OCI-LY1 (cell line): ENCODE measurements at regions not wholly inside any gene's neighbourhood (a gene's known extent, or its start where the extent isn't known, plus 50 kb on each side); places are given as distances from the start of the nearest gene placed in this dataset.
"Not testable (repeated sequence)": the region's sequence is repeated elsewhere in the genome, so short reads cannot be mapped to it uniquely, and the experiment has no call there.

Experiments
- H2AFZ ChIP-seq: fragments of 200-600 bp; sonication (generic), shearing (Covaris generic); 2 replicates; pipeline ENCODE4 v1.6.0; 2014; ENCODE audit warnings: antibody characterized with exemption, mild to moderate bottlenecking, low read length
- H3F3A ChIP-seq: fragments of 200-600 bp; sonication (generic), shearing (Covaris generic); 2 replicates; pipeline ENCODE4 v1.6.0; 2014; ENCODE audit warnings: mild to moderate bottlenecking, antibody characterized with exemption, low read length, moderate library complexity; ENCODE audit not compliant: insufficient read depth
- H3K27ac ChIP-seq: fragments of 200-600 bp; sonication (generic); 2 replicates; pipeline ENCODE4 v1.5.1; 2014; ENCODE audit warnings: low read length, mixed run types, mild to moderate bottlenecking, low read depth; ENCODE audit not compliant: poor library complexity, severe bottlenecking
- H3K27me3 ChIP-seq: fragments of 200-600 bp; sonication (generic); 2 replicates; pipeline ENCODE4 v1.6.0; 2014; ENCODE audit warnings: antibody characterized with exemption, mild to moderate bottlenecking, low read length, moderate library complexity; ENCODE audit not compliant: insufficient read depth
- H3K36me3 ChIP-seq: fragments of 200-600 bp; sonication (generic); 2 replicates; pipeline ENCODE4 v1.6.1; 2014; ENCODE audit warnings: mild to moderate bottlenecking, antibody characterized with exemption, low read length, moderate library complexity, mixed read lengths; ENCODE audit not compliant: insufficient read depth
- H3K4me1 ChIP-seq: fragments of 200-600 bp; sonication (generic); 2 replicates; pipeline ENCODE4 v1.5.1; 2014; ENCODE audit warnings: mild to moderate bottlenecking, low read length, moderate library complexity; ENCODE audit not compliant: insufficient read depth, severe bottlenecking
- H3K4me2 ChIP-seq: fragments of 200-600 bp; sonication (generic), shearing (Covaris generic); 2 replicates; pipeline ENCODE4 v1.6.1; 2014; ENCODE audit warnings: low read length
- H3K4me3 ChIP-seq: fragments of 200-600 bp; sonication (generic); 2 replicates; pipeline ENCODE4 v1.5.1; 2014; ENCODE audit warnings: low read length, low read depth, mild to moderate bottlenecking, mixed read lengths; ENCODE audit not compliant: poor library complexity, severe bottlenecking
- H3K79me2 ChIP-seq: fragments of 200-600 bp; shearing (Covaris generic); 2 replicates; pipeline ENCODE4 v1.6.1; 2016; ENCODE audit warnings: mixed run types, low read length, mixed read lengths; ENCODE audit not compliant: insufficient read depth
- H3K9ac ChIP-seq: fragments of 200-600 bp; sonication (generic), shearing (Covaris generic); 2 replicates; pipeline ENCODE4 v1.6.1; 2014; ENCODE audit warnings: mild to moderate bottlenecking, low read length, mixed read lengths
- H3K9me2 ChIP-seq: fragments of 200-600 bp; sonication (generic), shearing (Covaris generic); 2 replicates; pipeline ENCODE4 v1.6.1; 2014; ENCODE audit warnings: low read depth, mild to moderate bottlenecking, low read length, mixed read lengths
- H3K9me3 ChIP-seq: fragments of 200-600 bp; shearing (Covaris generic); 2 replicates; pipeline ENCODE4 v1.6.1; 2014; ENCODE audit warnings: low read length, mixed read lengths
- H4K20me1 ChIP-seq: fragments of 200-600 bp; sonication (generic), shearing (Covaris generic); 2 replicates; pipeline ENCODE4 v1.6.0; 2016; ENCODE audit warnings: mild to moderate bottlenecking, low read length; ENCODE audit not compliant: insufficient read depth
- CTCF ChIP-seq: fragments of 200-600 bp; sonication (generic), shearing (Covaris generic); IDR thresholded peaks from 2 replicates; pipeline ENCODE4 v1.5.1; 2017; ENCODE audit warnings: mild to moderate bottlenecking, antibody characterized with exemption, low read length, moderate library complexity, mixed read lengths
- EZH2 ChIP-seq: fragments of 200-600 bp; sonication (generic), shearing (Covaris generic); IDR thresholded peaks from 2 replicates; pipeline ENCODE4 v1.8.0; 2017; ENCODE audit warnings: borderline replicate concordance, mixed run types, mild to moderate bottlenecking, antibody characterized with exemption, low read length, moderate library complexity, mixed read lengths

- no peak for TF ChIP-seq CTCF
- TF ChIP-seq EZH2 = no peak
- H3K27ac ChIP-seq = no peak overlapping the region
- H3K4me3 ChIP-seq = no peak overlapping the region
- H3K4me2 ChIP-seq = no peak overlapping the region
- no peaks in the 10 kb centered on the region for H3K79me2 ChIP-seq
- no peaks in the 10 kb centered on the region for H3K4me1 ChIP-seq
- H3F3A ChIP-seq = no peaks in the 10 kb centered on the region
- no peak overlapping the region for H2AFZ ChIP-seq
- H3K9ac ChIP-seq = no peak overlapping the region
- H3K27me3 ChIP-seq = no peaks in the 10 kb centered on the region
- no peaks in the 10 kb centered on the region for H3K36me3 ChIP-seq
- no peaks in the 10 kb centered on the region for H3K9me2 ChIP-seq
- no peaks in the 10 kb centered on the region for H3K9me3 ChIP-seq
- H4K20me1 ChIP-seq = no peaks in the 10 kb centered on the region
Observed at GRCh38 chr16:54987081-54987480, 56.4 kb downstream of the IRX5 start.

GRCh38 chr16:54991525-54991924 is 60.9 kb downstream of the IRX5 start:
- Histone ChIP-seq H3F3A (no peaks in the 10 kb centered on the region), H3K9ac (no peak overlapping the region), H3K79me2 (no peaks in the 10 kb centered on the region), H3K27ac (no peak overlapping the region), H3K4me1 (no peaks in the 10 kb centered on the region), H3K9me2 (no peaks in the 10 kb centered on the region), H3K4me2 (no peak overlapping the region), H3K9me3 (no peaks in the 10 kb centered on the region), H2AFZ (no peak overlapping the region), H3K36me3 (no peaks in the 10 kb centered on the region), H3K27me3 (no peaks in the 10 kb centered on the region), H4K20me1 (no peaks in the 10 kb centered on the region), H3K4me3 (no peak overlapping the region)
- TF ChIP-seq CTCF (no peak), EZH2 (no peak)

GRCh38 chr16:54991946-54992345 is 61.3 kb downstream of the IRX5 start:
- not testable (repeated sequence) for H2AFZ ChIP-seq, H3F3A ChIP-seq, H3K4me3 ChIP-seq, H4K20me1 ChIP-seq, H3K4me2 ChIP-seq, H3K9ac ChIP-seq, H3K27me3 ChIP-seq, H3K36me3 ChIP-seq, H3K79me2 ChIP-seq, H3K4me1 ChIP-seq, H3K9me2 ChIP-seq, H3K27ac ChIP-seq, H3K9me3 ChIP-seq

DNA sequence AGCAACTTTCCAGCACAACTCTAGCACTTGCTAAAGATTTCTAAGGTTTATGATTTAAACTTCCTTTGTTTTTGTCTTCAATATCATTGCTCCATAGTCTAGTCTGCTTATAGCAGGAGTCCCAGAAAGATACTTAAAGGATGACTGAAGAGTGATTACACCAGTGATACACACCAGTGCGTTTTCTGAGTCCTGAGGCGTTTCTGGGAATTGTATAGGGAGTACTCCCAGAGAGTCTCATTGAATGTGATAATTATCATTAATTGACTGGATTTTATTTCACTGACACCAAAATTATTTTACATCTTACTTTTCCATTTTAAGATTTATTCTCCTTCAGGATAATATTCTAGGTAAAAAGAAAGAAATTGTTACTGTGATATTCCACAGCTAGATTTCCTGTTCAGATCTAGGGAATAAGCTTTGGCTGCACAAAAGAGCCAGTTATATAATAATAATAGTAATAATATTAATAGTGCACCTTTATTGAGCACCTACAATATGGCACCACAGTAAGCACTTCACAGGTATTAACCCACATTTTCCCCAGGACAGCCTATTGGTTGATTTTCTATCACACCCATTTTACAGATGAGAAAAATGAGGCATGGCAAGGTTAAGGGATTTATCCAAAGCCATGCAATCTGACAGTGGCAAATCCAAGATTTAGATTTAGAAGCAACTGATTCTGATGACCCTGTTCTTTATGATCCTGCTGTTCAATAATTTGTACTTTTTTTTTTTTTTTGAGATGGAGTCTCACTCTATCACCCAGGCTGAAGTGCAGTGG is 62.6 kb downstream of the IRX5 start:
- Histone ChIP-seq H3K9ac (no peak overlapping the region), H3K4me2 (no peak overlapping the region), H3K9me3 (no peaks in the 10 kb centered on the region), H3K36me3 (no peaks in the 10 kb centered on the region), H3K27ac (no peak overlapping the region), H4K20me1 (no peaks in the 10 kb centered on the region), H2AFZ (no peak overlapping the region), H3K4me1 (no peaks in the 10 kb centered on the region), H3K79me2 (no peaks in the 10 kb centered on the region), H3K9me2 (no peaks in the 10 kb centered on the region), H3K27me3 (no peaks in the 10 kb centered on the region; the same call in 1 of the 2 replicates), H3K4me3 (no peak overlapping the region), H3F3A (no peaks in the 10 kb centered on the region)
- TF ChIP-seq EZH2 (no peak), CTCF (no peak)
